ENCODE measurements at regions not wholly inside any gene's neighbourhood (a gene's known extent, or its start where the extent isn't known, plus 50 kb on each side); places are given as distances from the start of the nearest gene placed in this dataset.
"Not testable (repeated sequence)": the region's sequence is repeated elsewhere in the genome, so short reads cannot be mapped to it uniquely, and the experiment has no call there.

GRCh38 chr1:104248385-104248784 lies 498.7 kb downstream of the AMY1C start:
- no peaks in the 10 kb centered on the region for H3K4me1 ChIP-seq (ENCODE audit: control insufficient read depth in 2 of 2, insufficient read depth in 1 of 2, low read depth in 1 of 2, low read length in 2 of 2)
- H3K18ac ChIP-seq (ENCODE audit: low read length) = no peak overlapping the region
- H3K27me3 ChIP-seq (ENCODE audit: control insufficient read depth in 3 of 3, insufficient read depth in 3 of 3, low read depth in 1 of 3, low read length in 3 of 3) = no peaks in the 10 kb centered on the region
- WGBS, 2 donors (ENCODE audit: extremely low coverage in 2 of 2, insufficient read length in 2 of 2, insufficient replicate concordance in 1 of 2) = no CpG with 5 or more reads among the region's 4 CpGs
- no peak overlapping the region for H4K8ac ChIP-seq (ENCODE audit: low read depth, low read length)
- H2BK15ac ChIP-seq (ENCODE audit: low read length) = no peak overlapping the region
- H2AK5ac ChIP-seq (ENCODE audit: low read depth, low read length) = no peak overlapping the region
- H2BK5ac ChIP-seq (ENCODE audit: low read length) = no peak overlapping the region
- no peak overlapping the region for H3K4me3 ChIP-seq (ENCODE audit: low read length in 2 of 2)
- H3K23ac ChIP-seq (ENCODE audit: low read depth, low read length, poor library complexity) = no peak overlapping the region
- H2AFZ ChIP-seq (ENCODE audit: low read length) = no peak overlapping the region
- H3K4ac ChIP-seq (ENCODE audit: low read length) = no peak overlapping the region
- H4K91ac ChIP-seq (ENCODE audit: low read depth, low read length, poor library complexity) = no peak overlapping the region
- no peak overlapping the region for H3K14ac ChIP-seq (ENCODE audit: low read length)
- no peak for DNase-seq (ENCODE audit: low spot score)
- no peak overlapping the region for H2BK12ac ChIP-seq (ENCODE audit: low read length)
- H3K79me1 ChIP-seq (ENCODE audit: low read depth, low read length) = no peaks in the 10 kb centered on the region
- no peak overlapping the region for H3K9ac ChIP-seq (ENCODE audit: low read depth, low read length, poor library complexity)
- H3K9me3 ChIP-seq (replicated peaks in 1 of 2; ENCODE audit: control insufficient read depth in 2 of 2, insufficient read depth in 1 of 2, low read depth in 1 of 2, low read length in 2 of 2) = no peaks in the 10 kb centered on the region
- H3K27ac ChIP-seq (replicated peaks; ENCODE audit: low read length) = no peak overlapping the region
- H3K4me2 ChIP-seq (ENCODE audit: insufficient read depth, low read length, poor library complexity, severe bottlenecking) = no peak overlapping the region
- no peak overlapping the region for H2BK120ac ChIP-seq (ENCODE audit: low read depth, low read length)
- H3K36me3 ChIP-seq (replicated peaks in 1 of 2; ENCODE audit: control insufficient read depth in 2 of 2, insufficient read depth in 2 of 2, low read length in 2 of 2) = no peaks in the 10 kb centered on the region

- H2AK5ac ChIP-seq (ENCODE audit: low read depth, low read length) = no peak overlapping the region
- H3K27me3 ChIP-seq (ENCODE audit: control insufficient read depth in 3 of 3, insufficient read depth in 3 of 3, low read depth in 1 of 3, low read length in 3 of 3) = no peaks in the 10 kb centered on the region
- H3K4me2 ChIP-seq (ENCODE audit: insufficient read depth, low read length, poor library complexity, severe bottlenecking) = no peak overlapping the region
- no peak overlapping the region for H4K8ac ChIP-seq (ENCODE audit: low read depth, low read length)
- no CpG with 5 or more reads among the region's 1 CpG for WGBS, 2 donors (ENCODE audit: extremely low coverage in 2 of 2, insufficient read length in 2 of 2, insufficient replicate concordance in 1 of 2)
- H3K79me1 ChIP-seq (ENCODE audit: low read depth, low read length) = no peaks in the 10 kb centered on the region
- no peaks in the 10 kb centered on the region for H3K4me1 ChIP-seq (ENCODE audit: control insufficient read depth in 2 of 2, insufficient read depth in 1 of 2, low read depth in 1 of 2, low read length in 2 of 2)
- no peak overlapping the region for H3K4me3 ChIP-seq (ENCODE audit: low read length in 2 of 2)
- H2AFZ ChIP-seq (ENCODE audit: low read length) = no peak overlapping the region
- H2BK12ac ChIP-seq (ENCODE audit: low read length) = no peak overlapping the region
- H2BK120ac ChIP-seq (ENCODE audit: low read depth, low read length) = no peak overlapping the region
- DNase-seq (ENCODE audit: low spot score) = no peak
- H2BK5ac ChIP-seq (ENCODE audit: low read length) = no peak overlapping the region
- H3K9ac ChIP-seq (ENCODE audit: low read depth, low read length, poor library complexity) = no peak overlapping the region
- no peak overlapping the region for H4K91ac ChIP-seq (ENCODE audit: low read depth, low read length, poor library complexity)
- H3K27ac ChIP-seq (replicated peaks; ENCODE audit: low read length) = no peak overlapping the region
- no peak overlapping the region for H3K4ac ChIP-seq (ENCODE audit: low read length)
- no peak overlapping the region for H3K23ac ChIP-seq (ENCODE audit: low read depth, low read length, poor library complexity)
- H3K14ac ChIP-seq (ENCODE audit: low read length) = no peak overlapping the region
- H3K36me3 ChIP-seq (replicated peaks in 1 of 2; ENCODE audit: control insufficient read depth in 2 of 2, insufficient read depth in 2 of 2, low read length in 2 of 2) = no peaks in the 10 kb centered on the region
- no peak overlapping the region for H2BK15ac ChIP-seq (ENCODE audit: low read length)
- no peaks in the 10 kb centered on the region for H3K9me3 ChIP-seq (replicated peaks in 1 of 2; ENCODE audit: control insufficient read depth in 2 of 2, insufficient read depth in 1 of 2, low read depth in 1 of 2, low read length in 2 of 2)
- no peak overlapping the region for H3K18ac ChIP-seq (ENCODE audit: low read length)
These were observed 509.8 kb downstream of the AMY1C start for GRCh38 chr1:104259481-104259880.

DNA sequence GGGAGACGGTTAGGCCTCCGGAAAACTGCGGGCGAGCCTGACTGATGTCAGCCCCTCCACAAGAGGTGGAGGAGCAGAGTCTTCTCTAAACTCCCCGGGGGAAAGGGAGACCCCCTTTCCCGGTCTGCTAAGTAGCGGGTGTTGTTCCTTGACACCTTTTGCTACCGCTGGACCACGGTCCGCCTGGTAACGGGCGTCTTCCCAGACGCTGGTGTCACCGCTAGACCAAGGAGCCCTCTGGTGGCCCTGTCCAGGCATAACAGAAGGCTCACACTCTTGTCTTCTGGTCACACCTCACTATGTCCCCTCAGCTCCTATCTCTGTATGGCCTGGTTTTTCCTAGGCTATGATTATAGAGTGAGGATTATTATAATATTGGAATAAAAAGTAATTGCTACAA lies 513.4 kb downstream of the AMY1C start:
- not testable (repeated sequence) for H2BK12ac ChIP-seq (ENCODE audit: low read length); H3K4me1 ChIP-seq (ENCODE audit: control insufficient read depth in 2 of 2, insufficient read depth in 1 of 2, low read depth in 1 of 2, low read length in 2 of 2); H3K79me1 ChIP-seq (ENCODE audit: low read depth, low read length); H3K23ac ChIP-seq (ENCODE audit: low read depth, low read length, poor library complexity); DNase-seq (ENCODE audit: low spot score); H3K14ac ChIP-seq (ENCODE audit: low read length); H2BK120ac ChIP-seq (ENCODE audit: low read depth, low read length); H3K18ac ChIP-seq (ENCODE audit: low read length); H4K8ac ChIP-seq (ENCODE audit: low read depth, low read length); H3K4ac ChIP-seq (ENCODE audit: low read length); H3K27me3 ChIP-seq (ENCODE audit: control insufficient read depth in 3 of 3, insufficient read depth in 3 of 3, low read depth in 1 of 3, low read length in 3 of 3); H2BK5ac ChIP-seq (ENCODE audit: low read length); H3K36me3 ChIP-seq (replicated peaks in 1 of 2; ENCODE audit: control insufficient read depth in 2 of 2, insufficient read depth in 2 of 2, low read length in 2 of 2); H3K9ac ChIP-seq (ENCODE audit: low read depth, low read length, poor library complexity); H2AK5ac ChIP-seq (ENCODE audit: low read depth, low read length); H3K9me3 ChIP-seq (replicated peaks in 1 of 2; ENCODE audit: control insufficient read depth in 2 of 2, insufficient read depth in 1 of 2, low read depth in 1 of 2, low read length in 2 of 2); H2AFZ ChIP-seq (ENCODE audit: low read length); H3K4me3 ChIP-seq (ENCODE audit: low read length in 2 of 2); H3K4me2 ChIP-seq (ENCODE audit: insufficient read depth, low read length, poor library complexity, severe bottlenecking); H3K27ac ChIP-seq (replicated peaks; ENCODE audit: low read length); H4K91ac ChIP-seq (ENCODE audit: low read depth, low read length, poor library complexity); H2BK15ac ChIP-seq (ENCODE audit: low read length)
- no CpG with 5 or more reads among the region's 14 CpGs for WGBS, 2 donors (ENCODE audit: extremely low coverage in 2 of 2, insufficient read length in 2 of 2, insufficient replicate concordance in 1 of 2)

DNA sequence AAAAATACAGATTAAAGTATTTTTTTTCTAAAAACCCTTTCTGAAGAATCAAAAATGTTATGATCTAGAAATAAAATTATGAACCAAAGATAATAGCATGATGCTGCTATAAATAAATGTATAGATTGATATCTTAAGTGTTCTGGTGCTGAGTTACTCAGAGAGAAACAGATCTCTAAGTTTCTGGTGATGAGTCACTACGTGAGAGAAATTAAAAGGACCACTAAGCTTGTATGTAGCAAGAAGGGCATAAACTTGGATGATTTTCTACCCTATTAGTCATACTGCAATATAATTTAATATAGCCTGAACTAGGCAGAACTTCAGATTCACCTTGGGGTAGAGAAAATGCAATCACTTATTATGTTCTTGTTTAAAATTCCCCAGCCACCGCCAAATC lies 514.8 kb downstream of the AMY1C start:
- H4K8ac ChIP-seq (ENCODE audit: low read depth, low read length) = no peak overlapping the region
- no peaks in the 10 kb centered on the region for H3K9me3 ChIP-seq (replicated peaks in 1 of 2; ENCODE audit: control insufficient read depth in 2 of 2, insufficient read depth in 1 of 2, low read depth in 1 of 2, low read length in 2 of 2)
- no peak overlapping the region for H2BK15ac ChIP-seq (ENCODE audit: low read length)
- H3K18ac ChIP-seq (ENCODE audit: low read length) = no peak overlapping the region
- no peak overlapping the region for H2BK12ac ChIP-seq (ENCODE audit: low read length)
- H3K4me3 ChIP-seq (ENCODE audit: low read length in 2 of 2) = no peak overlapping the region
- WGBS, 2 donors (ENCODE audit: extremely low coverage in 2 of 2, insufficient read length in 2 of 2, insufficient replicate concordance in 1 of 2) = no CpG with 5 or more reads among the region's 2 CpGs
- no peak overlapping the region for H3K4ac ChIP-seq (ENCODE audit: low read length)
- no peak overlapping the region for H4K91ac ChIP-seq (ENCODE audit: low read depth, low read length, poor library complexity)
- H2BK120ac ChIP-seq (ENCODE audit: low read depth, low read length) = no peak overlapping the region
- H3K14ac ChIP-seq (ENCODE audit: low read length) = no peak overlapping the region
- no peak overlapping the region for H3K27ac ChIP-seq (replicated peaks; ENCODE audit: low read length)
- H3K36me3 ChIP-seq (replicated peaks in 1 of 2; ENCODE audit: control insufficient read depth in 2 of 2, insufficient read depth in 2 of 2, low read length in 2 of 2) = no peaks in the 10 kb centered on the region
- no peak overlapping the region for H2AK5ac ChIP-seq (ENCODE audit: low read depth, low read length)
- no peak for DNase-seq (ENCODE audit: low spot score)
- no peak overlapping the region for H3K9ac ChIP-seq (ENCODE audit: low read depth, low read length, poor library complexity)
- no peaks in the 10 kb centered on the region for H3K79me1 ChIP-seq (ENCODE audit: low read depth, low read length)
- no peak overlapping the region for H2AFZ ChIP-seq (ENCODE audit: low read length)
- H3K4me1 ChIP-seq (ENCODE audit: control insufficient read depth in 2 of 2, insufficient read depth in 1 of 2, low read depth in 1 of 2, low read length in 2 of 2) = no peaks in the 10 kb centered on the region
- H3K4me2 ChIP-seq (ENCODE audit: insufficient read depth, low read length, poor library complexity, severe bottlenecking) = no peak overlapping the region
- no peak overlapping the region for H2BK5ac ChIP-seq (ENCODE audit: low read length)
- H3K27me3 ChIP-seq (ENCODE audit: control insufficient read depth in 3 of 3, insufficient read depth in 3 of 3, low read depth in 1 of 3, low read length in 3 of 3) = no peaks in the 10 kb centered on the region
- no peak overlapping the region for H3K23ac ChIP-seq (ENCODE audit: low read depth, low read length, poor library complexity)
